ENCODE measurements at regions not wholly inside any gene's neighbourhood (a gene's known extent, or its start where the extent isn't known, plus 50 kb on each side); places are given as distances from the start of the nearest gene placed in this dataset.

GRCh38 chr3:64368257-64369020 lies 143.2 kb upstream of the PRICKLE2 start:
- TF ChIP-seq CTCF (IDR thresholded peaks at IDR 0.05) (no peak), POLR2A (IDR thresholded peaks at IDR 0.05) (no peak)
